Psoas muscle (tissue), 7 donors: ENCODE measurements at regions not wholly inside any gene's neighbourhood (a gene's known extent, or its start where the extent isn't known, plus 50 kb on each side); places are given as distances from the start of the nearest gene placed in this dataset.

Experiments used
- ATAC-seq, 4 donors: fragments of 200-7000 bp; cut with Tn5 transposase; one replicate each; pipeline ENCODE4 v1.9.1; 2020; ENCODE audit warnings: moderate library complexity in 3 of 4, mild to moderate bottlenecking in 2 of 4
- DNase-seq, 2 donors: peaks; one replicate each; pipeline ENCODE4 v3.0.0-alpha.2; 2020
- H3K27ac ChIP-seq: fragments of 200-600 bp; one replicate; pipeline ENCODE4 v1.8.0; 2022
- H3K27me3 ChIP-seq, 3 donors: fragments of 200-600 bp in 1 of 3; one replicate each; pipeline versions ENCODE4 v1.6.1 to v1.8.0; 2013 to 2022; ENCODE audit warnings: low read length in 2 of 3, mild to moderate bottlenecking in 2 of 3, moderate library complexity in 1 of 3; ENCODE audit not compliant: insufficient read depth in 3 of 3
- H3K36me3 ChIP-seq, 2 donors: fragments of 200-600 bp in 1 of 2; one replicate each; pipeline versions ENCODE4 v1.6.1 to v1.8.0; 2013 to 2022; ENCODE audit warnings: low read depth in 1 of 2, mild to moderate bottlenecking in 1 of 2, moderate library complexity in 1 of 2; ENCODE audit not compliant: insufficient read depth in 1 of 2
- H3K4me1 ChIP-seq: fragments of 200-600 bp; one replicate; pipeline ENCODE4 v1.8.0; 2022
- H3K4me3 ChIP-seq: fragments of 200-600 bp; one replicate; pipeline ENCODE4 v1.8.0; 2022; ENCODE audit warnings: mild to moderate bottlenecking
- H3K9me3 ChIP-seq: fragments of 200-600 bp; one replicate; pipeline ENCODE4 v1.8.0; 2022
- CTCF ChIP-seq: fragments of 200-600 bp; IDR thresholded peaks from one replicate; pipeline ENCODE4 v1.8.0; 2022; ENCODE audit warnings: antibody characterized with exemption
- WGBS, 3 donors: extraction: QIAGEN DNeasy Blood & Tissue Kit; methylation state at CpG; one replicate each; pipeline versions ENCODE4 v1.1.6 to v1.1.7; 2013; 5-methylcytosine and 5-hydroxymethylcytosine counted together
- intact Hi-C, 2 donors: fragments of 100-400 bp; cut with DNase I; formaldehyde crosslinking; loops; one replicate each; pipeline versions ENCODE4 v1.11.0 to v1.14.2; 2022
- donor health status: healthy with polysubstance abuse.
- donor health status: DM: no; HTN: no; CAD: no; lungs with moderate emphysema.
- donor health status: Bipolar disorder and iron deficiency.
- donor health status: healthy.
- donor health status: DM: yes; HTN: yes; CAD: no.
- donor health status: DM: no; HTN: no; CAD: no.
- donor health status: DM: yes; HTN: yes; CAD: no.

- no peak for TF ChIP-seq CTCF
- no peak overlapping the region for H3K27ac ChIP-seq
- 81 to 89% (median 81%) methylated on average over 3 of the region's 3 CpGs for WGBS, 3 donors
- peaks cover 9% of the 10 kb centered on the region for H3K4me1 ChIP-seq
- ATAC-seq (no peak), DNase-seq (no peak)
- H3K9me3 ChIP-seq = no peaks in the 10 kb centered on the region
- H3K27me3 ChIP-seq = no peaks in the 10 kb centered on the region
- H3K36me3 ChIP-seq = no peaks in the 10 kb centered on the region
- no peak overlapping the region for H3K4me3 ChIP-seq
- intact Hi-C loops = no loop called here
Observed at GRCh38 chr2:196229013-196229412, 57.6 kb upstream of the STK17B start.

GRCh38 chr2:196230061-196230854 is 58.9 kb upstream of the STK17B start:
- Histone ChIP-seq H3K4me3 (no peak overlapping the region), H3K27ac (no peak overlapping the region), H3K4me1 (peaks cover 9% of the 10 kb centered on the region), H3K9me3 (no peaks in the 10 kb centered on the region), H3K27me3 (no peaks in the 10 kb centered on the region), H3K36me3 (no peaks in the 10 kb centered on the region)
- WGBS, 3 donors = 89 to 91% (median 90%) methylated on average over 13 of the region's 13 CpGs
- DNase-seq = no peak
- no peak for TF ChIP-seq CTCF
- no peak for ATAC-seq
- intact Hi-C loops = no loop called here

- Histone ChIP-seq H3K27me3 (no peaks in the 10 kb centered on the region), H3K27ac (peak overlapping the region; percentile 56), H3K9me3 (no peaks in the 10 kb centered on the region), H3K36me3 (no peaks in the 10 kb centered on the region), H3K4me3 (no peak overlapping the region), H3K4me1 (peaks cover 9% of the 10 kb centered on the region)
- no peak for TF ChIP-seq CTCF
- DNase-seq (peak in 1 of 2 donors; percentile 50), ATAC-seq (peak; percentile 76 to 92 (median 84))
- intact Hi-C loops = no loop called here
- 5 to 15% (median 9%) methylated on average over 5 of the region's 5 CpGs for WGBS, 3 donors
Observed at GRCh38 chr2:196233021-196233804, 61.8 kb upstream of the STK17B start.

GRCh38 chr2:196233805-196234475 is 62.6 kb upstream of the STK17B start:
- WGBS, 3 donors = 73 to 89% (median 73%) methylated on average over 4 of the region's 4 CpGs
- Histone ChIP-seq H3K36me3 (no peaks in the 10 kb centered on the region), H3K27me3 (no peaks in the 10 kb centered on the region), H3K4me1 (peaks cover 9% of the 10 kb centered on the region), H3K4me3 (no peak overlapping the region), H3K9me3 (no peaks in the 10 kb centered on the region), H3K27ac (peak overlapping the region; percentile 56)
- intact Hi-C loops = no loop called here
- DNase-seq (no peak), ATAC-seq (no peak)
- no peak for TF ChIP-seq CTCF
